ENCODE measurements at regions not wholly inside any gene's neighbourhood (a gene's known extent, or its start where the extent isn't known, plus 50 kb on each side); places are given as distances from the start of the nearest gene placed in this dataset.

GRCh38 chr1:209386156-209386555 is 197.4 kb upstream of the CAMK1G start:
- H3K27ac Mint-ChIP-seq (ENCODE audit: unreplicated experiment) = no peak overlapping the region

GRCh38 chr1:209387271-209387968 is 196.1 kb upstream of the CAMK1G start:
- Histone ChIP-seq H3K4me2 (ENCODE audit: low read length) (no peak overlapping the region), H3K36me3 (ENCODE audit: insufficient read depth, low read length) (no peaks in the 10 kb centered on the region), H3K4me3 (ENCODE audit: insufficient read depth, low read depth, low read length) (no peak overlapping the region), H3K4me1 (ENCODE audit: insufficient read depth, low read length) (peaks cover 29% of the 10 kb centered on the region), H3K9me3 (ENCODE audit: insufficient read depth, low read depth, low read length) (no peaks in the 10 kb centered on the region), H3K27me3 (ENCODE audit: insufficient read depth, low read length) (no peaks in the 10 kb centered on the region), H2AFZ (ENCODE audit: low read depth, low read length) (no peak overlapping the region), H3K9ac (ENCODE audit: low read length) (no peak overlapping the region), H4K20me1 (ENCODE audit: insufficient read depth, low read length) (no peaks in the 10 kb centered on the region), H3K27ac (ENCODE audit: low read depth, low read length) (no peak overlapping the region), H3K79me2 (ENCODE audit: insufficient read depth, low read length) (no peaks in the 10 kb centered on the region)
- Mint-ChIP-seq H3K27ac (ENCODE audit: unreplicated experiment) (peak overlapping the region; percentile 73), H3K27me3 (ENCODE audit: low read depth, unreplicated experiment) (no peaks in the 10 kb centered on the region), H3K9me3 (ENCODE audit: unreplicated experiment) (peaks cover 5% of the 10 kb centered on the region), H3K4me1 (ENCODE audit: low read depth, unreplicated experiment) (peaks cover 54% of the 10 kb centered on the region), H3K4me3 (ENCODE audit: unreplicated experiment) (no peak overlapping the region), H3K36me3 (ENCODE audit: low read depth, unreplicated experiment) (no peaks in the 10 kb centered on the region)
- FAIRE-seq = no peak
- no peak for DNase-seq (ENCODE audit: low read depth)
- TF ChIP-seq CTCF (IDR thresholded peaks at IDR 0.05; ENCODE audit: insufficient read depth, low read depth, low read length) (no peak), EZH2 (IDR thresholded peaks at IDR 0.05; ENCODE audit: insufficient read depth, low read length) (no peak)

More at GRCh38 chr1:209386156-209386555, 197.4 kb upstream of the CAMK1G start:
- Histone ChIP-seq H2AFZ (ENCODE audit: low read depth, low read length) (no peak overlapping the region), H3K27ac (ENCODE audit: low read depth, low read length) (no peak overlapping the region), H3K9me3 (ENCODE audit: insufficient read depth, low read depth, low read length) (no peaks in the 10 kb centered on the region), H3K9ac (ENCODE audit: low read length) (no peak overlapping the region), H3K36me3 (ENCODE audit: insufficient read depth, low read length) (no peaks in the 10 kb centered on the region), H3K4me3 (ENCODE audit: insufficient read depth, low read depth, low read length) (no peak overlapping the region), H4K20me1 (ENCODE audit: insufficient read depth, low read length) (no peaks in the 10 kb centered on the region), H3K4me2 (ENCODE audit: low read length) (no peak overlapping the region), H3K27me3 (ENCODE audit: insufficient read depth, low read length) (no peaks in the 10 kb centered on the region), H3K4me1 (ENCODE audit: insufficient read depth, low read length) (peaks cover 29% of the 10 kb centered on the region), H3K79me2 (ENCODE audit: insufficient read depth, low read length) (no peaks in the 10 kb centered on the region)
- FAIRE-seq (no peak), DNase-seq (ENCODE audit: low read depth) (no peak)
- H3K9me3 Mint-ChIP-seq (ENCODE audit: unreplicated experiment) = peaks cover 5% of the 10 kb centered on the region
- H3K27me3 Mint-ChIP-seq (ENCODE audit: low read depth, unreplicated experiment) = no peaks in the 10 kb centered on the region
- H3K4me1 Mint-ChIP-seq (ENCODE audit: low read depth, unreplicated experiment) = peaks cover 54% of the 10 kb centered on the region
- H3K36me3 Mint-ChIP-seq (ENCODE audit: low read depth, unreplicated experiment) = no peaks in the 10 kb centered on the region
- no peak for TF ChIP-seq CTCF (IDR thresholded peaks at IDR 0.05; ENCODE audit: insufficient read depth, low read depth, low read length)
- no peak for TF ChIP-seq EZH2 (IDR thresholded peaks at IDR 0.05; ENCODE audit: insufficient read depth, low read length)
- no peak overlapping the region for H3K4me3 Mint-ChIP-seq (ENCODE audit: unreplicated experiment)

- H3K4me3 Mint-ChIP-seq (ENCODE audit: unreplicated experiment) = no peak overlapping the region
- FAIRE-seq = peak; percentile 91
- H3K4me1 ChIP-seq (ENCODE audit: insufficient read depth, low read length) = peaks cover 29% of the 10 kb centered on the region
Measured at GRCh38 chr1:209387969-209388329, 195.6 kb upstream of the CAMK1G start.

More at GRCh38 chr1:209387969-209388329, 195.6 kb upstream of the CAMK1G start:
- Histone ChIP-seq H2AFZ (ENCODE audit: low read depth, low read length) (no peak overlapping the region), H3K27ac (ENCODE audit: low read depth, low read length) (peak overlapping the region; percentile 64), H3K4me3 (ENCODE audit: insufficient read depth, low read depth, low read length) (no peak overlapping the region), H3K4me2 (ENCODE audit: low read length) (peak overlapping the region; percentile 56), H3K27me3 (ENCODE audit: insufficient read depth, low read length) (no peaks in the 10 kb centered on the region), H3K9me3 (ENCODE audit: insufficient read depth, low read depth, low read length) (no peaks in the 10 kb centered on the region), H4K20me1 (ENCODE audit: insufficient read depth, low read length) (no peaks in the 10 kb centered on the region), H3K79me2 (ENCODE audit: insufficient read depth, low read length) (no peaks in the 10 kb centered on the region), H3K9ac (ENCODE audit: low read length) (no peak overlapping the region), H3K36me3 (ENCODE audit: insufficient read depth, low read length) (no peaks in the 10 kb centered on the region)
- Mint-ChIP-seq H3K4me1 (ENCODE audit: low read depth, unreplicated experiment) (peaks cover 49% of the 10 kb centered on the region), H3K36me3 (ENCODE audit: low read depth, unreplicated experiment) (no peaks in the 10 kb centered on the region), H3K27ac (ENCODE audit: unreplicated experiment) (peak overlapping the region; percentile 84), H3K9me3 (ENCODE audit: unreplicated experiment) (peaks cover 5% of the 10 kb centered on the region), H3K27me3 (ENCODE audit: low read depth, unreplicated experiment) (no peaks in the 10 kb centered on the region)
- DNase-seq (ENCODE audit: low read depth) = peak; percentile 72
- TF ChIP-seq CTCF (IDR thresholded peaks at IDR 0.05; ENCODE audit: insufficient read depth, low read depth, low read length) (no peak), EZH2 (IDR thresholded peaks at IDR 0.05; ENCODE audit: insufficient read depth, low read length) (no peak)
